ENCODE measurements at regions not wholly inside any gene's neighbourhood (a gene's known extent, or its start where the extent isn't known, plus 50 kb on each side); places are given as distances from the start of the nearest gene placed in this dataset.
"Not testable (repeated sequence)": the region's sequence is repeated elsewhere in the genome, so short reads cannot be mapped to it uniquely, and the experiment has no call there.

DNA sequence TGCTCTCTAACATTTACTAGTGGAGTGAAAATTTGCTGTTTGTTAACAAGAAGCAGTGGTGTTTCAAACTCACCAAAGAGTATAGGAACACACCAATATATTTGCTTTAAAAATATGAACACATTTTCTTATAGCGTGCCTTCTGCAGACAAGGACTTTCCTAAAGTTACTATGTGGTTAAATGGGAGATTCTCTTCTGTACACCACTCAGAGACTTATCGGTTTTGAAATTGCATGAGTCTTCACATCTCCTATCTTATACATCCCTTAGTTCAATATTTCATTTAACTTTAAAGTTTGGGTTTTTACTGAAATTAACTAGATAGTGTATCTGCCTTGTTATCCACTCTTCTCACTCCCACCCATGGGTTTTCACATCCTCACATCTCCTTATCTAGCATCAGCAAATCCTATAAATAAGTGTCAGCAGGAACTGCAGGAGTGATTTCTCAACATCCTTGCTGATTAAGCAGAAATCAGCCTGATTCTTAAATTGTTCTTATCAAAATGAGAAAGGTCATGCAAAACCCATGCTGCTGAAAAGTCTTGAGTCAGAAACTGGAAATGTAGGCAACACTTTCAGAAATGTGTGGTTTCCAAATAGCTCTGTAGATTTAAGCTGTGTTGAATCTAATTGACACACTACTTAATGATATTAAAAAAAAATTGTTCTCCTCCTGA lies 1075.6 kb upstream of the GJE1 start:
- Mint-ChIP-seq H3K4me1 (peaks cover 0 to 4% (median 0%) of the 10 kb centered on the region in 4 donors), H3K4me3 (no peak overlapping the region), H3K9me3 (peaks cover 0 to 4% (median 0%) of the 10 kb centered on the region in 7 donors), H3K27ac (no peak overlapping the region), H3K36me3 (no peaks in the 10 kb centered on the region), H3K27me3 (no peaks in the 10 kb centered on the region)
- Histone ChIP-seq H3K9me3 (ENCODE audit: control insufficient read depth in 2 of 2, low read length in 2 of 2) (no peaks in the 10 kb centered on the region), H3K4me3 (ENCODE audit: low read depth, low read length) (no peak overlapping the region), H3K27me3 (ENCODE audit: control insufficient read depth, insufficient read depth, low read length) (no peaks in the 10 kb centered on the region), H3K36me3 (ENCODE audit: control insufficient read depth, insufficient read depth, low read length) (no peaks in the 10 kb centered on the region), H3K27ac (ENCODE audit: insufficient read depth, low read length, poor library complexity, severe bottlenecking) (no peak overlapping the region), H3K4me1 (ENCODE audit: control insufficient read depth, insufficient read depth, low read length, poor library complexity, severe bottlenecking) (no peaks in the 10 kb centered on the region)
- DNase-seq (no peak), ATAC-seq (ENCODE audit: low read depth in 2 of 2) (no peak)

DNA sequence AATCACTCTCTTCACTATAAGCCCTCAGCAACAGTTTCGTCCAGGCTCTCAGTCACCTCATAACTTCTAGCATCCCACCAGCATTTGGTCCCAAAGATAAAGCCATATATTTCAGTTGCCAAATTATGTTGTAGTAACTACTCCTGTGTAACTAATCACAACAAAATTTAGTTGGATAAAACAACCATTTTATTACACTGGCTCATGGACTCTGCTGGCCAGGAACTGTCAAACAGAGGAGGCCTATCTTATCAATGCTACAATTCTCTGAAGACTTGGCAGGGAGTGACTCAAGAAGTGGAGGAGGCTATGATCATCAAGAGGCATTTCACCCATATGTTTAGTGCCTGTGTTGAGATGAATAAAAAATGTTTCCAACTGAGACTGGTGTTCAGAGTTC lies 1082.3 kb upstream of the GJE1 start:
- Mint-ChIP-seq H3K4me1 (no peaks in the 10 kb centered on the region), H3K4me3 (no peak overlapping the region), H3K27me3 (no peaks in the 10 kb centered on the region), H3K27ac (no peak overlapping the region), H3K36me3 (no peaks in the 10 kb centered on the region), H3K9me3 (peaks cover 0 to 2% (median 0%) of the 10 kb centered on the region in 7 donors)
- Histone ChIP-seq H3K4me1 (ENCODE audit: control insufficient read depth, insufficient read depth, low read length, poor library complexity, severe bottlenecking) (no peaks in the 10 kb centered on the region), H3K27me3 (ENCODE audit: control insufficient read depth, insufficient read depth, low read length) (no peaks in the 10 kb centered on the region), H3K9me3 (ENCODE audit: control insufficient read depth in 2 of 2, low read length in 2 of 2) (no peaks in the 10 kb centered on the region), H3K36me3 (ENCODE audit: control insufficient read depth, insufficient read depth, low read length) (no peaks in the 10 kb centered on the region), H3K27ac (ENCODE audit: insufficient read depth, low read length, poor library complexity, severe bottlenecking) (no peak overlapping the region), H3K4me3 (ENCODE audit: low read depth, low read length) (no peak overlapping the region)
- ATAC-seq (ENCODE audit: low read depth in 2 of 2), result no peak
- no peak for DNase-seq

DNA sequence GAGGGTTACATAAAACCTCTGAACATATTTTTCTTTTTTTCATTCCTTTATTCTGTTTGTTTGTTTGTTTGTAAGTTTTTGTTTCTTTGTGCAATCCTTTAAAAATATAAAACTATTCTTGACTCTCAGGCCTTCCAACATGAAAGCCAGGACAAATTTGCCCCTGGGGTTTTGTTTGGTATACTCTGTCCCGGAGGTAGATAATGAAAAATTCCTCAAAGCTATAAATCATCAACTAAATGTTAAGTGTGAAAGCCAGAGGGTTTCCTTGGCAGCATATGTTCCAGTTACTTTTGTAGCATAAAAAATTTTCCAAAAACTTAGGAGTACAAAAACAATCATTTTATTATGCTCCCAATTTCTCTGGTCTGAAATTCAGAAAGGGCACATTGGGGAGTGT lies 1084.3 kb upstream of the GJE1 start:
- ATAC-seq (ENCODE audit: low read depth in 2 of 2), result no peak

DNA sequence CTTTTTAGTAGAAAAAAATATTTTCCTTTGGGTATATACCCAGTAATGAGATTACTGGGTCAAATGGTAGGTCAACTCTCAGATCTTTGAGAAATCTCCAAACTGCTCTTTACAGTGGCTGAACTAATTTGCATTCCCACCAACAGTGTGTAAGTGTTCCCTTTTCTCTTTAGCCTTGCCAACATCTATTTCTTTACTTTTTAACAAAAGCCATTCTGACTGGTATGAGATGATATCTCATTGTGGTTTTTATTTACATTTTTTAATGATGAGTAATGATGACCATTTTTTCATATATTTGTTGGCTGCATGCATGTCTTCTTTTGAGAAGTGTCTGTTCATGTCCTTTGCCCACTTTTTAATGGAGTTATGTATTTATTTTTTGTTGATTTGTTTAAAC lies 1086.2 kb upstream of the GJE1 start:
- H3K9me3 Mint-ChIP-seq; H3K27ac ChIP-seq (ENCODE audit: insufficient read depth, low read length, poor library complexity, severe bottlenecking); H3K4me3 ChIP-seq (ENCODE audit: low read depth, low read length); DNase-seq; H3K36me3 ChIP-seq (ENCODE audit: control insufficient read depth, insufficient read depth, low read length); H3K27ac Mint-ChIP-seq; H3K36me3 Mint-ChIP-seq; H3K4me3 Mint-ChIP-seq; H3K27me3 ChIP-seq (ENCODE audit: control insufficient read depth, insufficient read depth, low read length); H3K4me1 Mint-ChIP-seq; H3K4me1 ChIP-seq (ENCODE audit: control insufficient read depth, insufficient read depth, low read length, poor library complexity, severe bottlenecking); ATAC-seq (ENCODE audit: low read depth in 2 of 2); H3K27me3 Mint-ChIP-seq; H3K9me3 ChIP-seq (ENCODE audit: control insufficient read depth in 2 of 2, low read length in 2 of 2): not testable (repeated sequence)

More for the DNA sequence above, 1084.3 kb upstream of the GJE1 start:
- Histone ChIP-seq H3K27me3 (ENCODE audit: control insufficient read depth, insufficient read depth, low read length) (no peaks in the 10 kb centered on the region), H3K36me3 (ENCODE audit: control insufficient read depth, insufficient read depth, low read length) (no peaks in the 10 kb centered on the region), H3K4me3 (ENCODE audit: low read depth, low read length) (no peak overlapping the region), H3K9me3 (ENCODE audit: control insufficient read depth in 2 of 2, low read length in 2 of 2) (no peaks in the 10 kb centered on the region), H3K4me1 (ENCODE audit: control insufficient read depth, insufficient read depth, low read length, poor library complexity, severe bottlenecking) (no peaks in the 10 kb centered on the region), H3K27ac (ENCODE audit: insufficient read depth, low read length, poor library complexity, severe bottlenecking) (no peak overlapping the region)
- DNase-seq, result no peak
- Mint-ChIP-seq H3K4me1 (no peaks in the 10 kb centered on the region), H3K27ac (no peak overlapping the region), H3K9me3 (peaks cover 0 to 4% (median 0%) of the 10 kb centered on the region in 7 donors), H3K36me3 (no peaks in the 10 kb centered on the region), H3K4me3 (no peak overlapping the region), H3K27me3 (no peaks in the 10 kb centered on the region)

DNA sequence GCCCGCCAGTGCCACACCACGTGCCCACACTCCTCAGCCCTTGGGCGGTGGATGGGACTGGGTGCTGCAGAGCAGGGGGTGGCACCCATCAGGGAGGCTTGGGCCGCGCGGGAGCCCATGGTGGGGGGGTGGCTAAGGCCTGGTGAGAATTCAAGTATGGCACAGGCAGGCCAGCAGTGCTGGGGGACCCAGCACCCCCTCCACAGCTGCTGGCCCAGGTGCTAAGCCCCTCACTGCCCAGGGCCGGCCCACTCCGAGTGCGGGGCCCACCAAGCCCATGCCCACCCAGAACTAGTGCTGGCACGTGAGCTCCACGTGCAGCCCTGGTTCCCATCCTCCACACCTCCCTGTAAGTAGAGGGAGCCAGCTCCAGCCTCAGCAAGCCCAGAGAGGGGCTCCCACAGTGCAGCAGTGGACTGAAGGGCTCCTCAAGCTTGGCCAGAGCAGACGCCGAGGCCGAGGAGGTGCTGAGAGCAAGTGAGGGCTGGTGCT lies 1091.1 kb upstream of the GJE1 start:
- Mint-ChIP-seq H3K4me1 (no peaks in the 10 kb centered on the region), H3K9me3 (peaks cover 0 to 1% (median 0%) of the 10 kb centered on the region in 7 donors), H3K36me3 (no peaks in the 10 kb centered on the region), H3K4me3 (no peak overlapping the region), H3K27me3 (no peaks in the 10 kb centered on the region), H3K27ac (no peak overlapping the region)
- H3K36me3 ChIP-seq (ENCODE audit: control insufficient read depth, insufficient read depth, low read length), result no peaks in the 10 kb centered on the region
- no peak overlapping the region for H3K4me3 ChIP-seq (ENCODE audit: low read depth, low read length)
- H3K27ac ChIP-seq (ENCODE audit: insufficient read depth, low read length, poor library complexity, severe bottlenecking), result no peak overlapping the region
- no peak for ATAC-seq (ENCODE audit: low read depth in 2 of 2)
- no peaks in the 10 kb centered on the region for H3K27me3 ChIP-seq (ENCODE audit: control insufficient read depth, insufficient read depth, low read length)
- no peaks in the 10 kb centered on the region for H3K4me1 ChIP-seq (ENCODE audit: control insufficient read depth, insufficient read depth, low read length, poor library complexity, severe bottlenecking)
- no peaks in the 10 kb centered on the region for H3K9me3 ChIP-seq (ENCODE audit: control insufficient read depth in 2 of 2, low read length in 2 of 2)
- DNase-seq, result no peak

DNA sequence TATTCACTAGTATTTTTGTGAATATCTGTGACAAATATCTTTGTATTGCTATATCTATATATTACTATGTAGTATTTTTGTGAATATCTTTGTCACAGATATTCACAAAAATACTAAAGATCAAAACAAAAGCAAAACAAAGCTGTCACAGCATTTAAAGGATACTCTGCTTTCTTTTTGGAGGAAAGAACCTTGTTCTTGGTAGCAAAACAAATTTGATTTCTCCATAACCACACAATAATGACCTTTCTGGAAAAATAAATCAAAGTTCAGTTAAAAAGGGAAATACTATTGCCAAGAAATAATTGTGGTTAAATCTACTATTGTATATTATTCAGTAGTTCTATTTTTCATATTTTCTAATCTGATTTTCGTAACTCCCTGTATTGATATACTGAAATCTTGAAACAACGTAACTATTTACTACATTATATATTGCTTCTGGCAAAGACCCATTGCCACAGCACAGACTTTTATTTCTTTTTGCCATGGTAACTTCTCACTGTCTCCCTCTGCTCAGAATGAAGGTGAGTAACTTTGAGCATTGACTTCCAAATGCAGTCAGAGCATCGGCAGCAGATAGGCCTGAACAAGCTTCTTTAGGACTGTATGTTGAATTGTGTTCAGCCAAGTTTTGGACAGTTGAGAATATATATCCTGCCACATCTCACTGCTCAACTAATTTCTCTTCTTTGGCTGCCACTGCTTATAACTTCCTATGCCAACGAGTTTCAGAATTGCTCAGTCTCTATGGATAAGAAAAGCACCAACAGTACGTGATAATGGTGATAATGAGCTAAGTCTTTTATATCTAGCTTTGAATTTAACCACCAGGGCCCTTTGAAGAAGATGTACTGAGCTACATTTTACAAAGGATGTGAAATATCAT lies 1097.2 kb upstream of the GJE1 start:
- Histone ChIP-seq H3K9me3 (ENCODE audit: control insufficient read depth in 2 of 2, low read length in 2 of 2) (no peaks in the 10 kb centered on the region), H3K36me3 (ENCODE audit: control insufficient read depth, insufficient read depth, low read length) (no peaks in the 10 kb centered on the region), H3K27ac (ENCODE audit: insufficient read depth, low read length, poor library complexity, severe bottlenecking) (no peak overlapping the region), H3K4me1 (ENCODE audit: control insufficient read depth, insufficient read depth, low read length, poor library complexity, severe bottlenecking) (no peaks in the 10 kb centered on the region), H3K4me3 (ENCODE audit: low read depth, low read length) (no peak overlapping the region), H3K27me3 (ENCODE audit: control insufficient read depth, insufficient read depth, low read length) (no peaks in the 10 kb centered on the region)
- Mint-ChIP-seq H3K36me3 (no peaks in the 10 kb centered on the region), H3K27me3 (no peaks in the 10 kb centered on the region), H3K4me1 (no peaks in the 10 kb centered on the region), H3K4me3 (no peak overlapping the region), H3K27ac (peak overlapping the region in 1 of 3 donors; percentile 49), H3K9me3 (no peaks in the 10 kb centered on the region)
- ATAC-seq (ENCODE audit: low read depth in 2 of 2) (peak in 1 of 2 donors; percentile 28), DNase-seq (no peak)

DNA sequence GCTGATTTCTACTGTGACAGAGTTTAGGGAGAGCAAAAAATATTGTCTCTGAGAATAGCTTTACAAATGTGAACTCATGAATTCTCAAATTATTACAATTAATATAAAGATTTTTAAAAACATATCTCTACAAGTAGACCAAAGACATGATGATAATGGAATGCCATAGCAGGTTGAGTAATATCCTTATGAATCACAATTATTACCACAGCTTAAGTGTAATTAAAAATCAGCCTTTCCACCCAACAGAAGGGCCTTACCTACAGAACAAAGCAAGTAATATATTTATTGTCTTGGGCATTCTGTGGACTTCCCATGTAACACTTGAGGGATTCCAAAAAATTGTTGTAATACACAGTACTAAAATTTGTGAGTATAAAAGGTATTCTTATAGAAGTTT lies 1099.6 kb upstream of the GJE1 start:
- Mint-ChIP-seq H3K36me3 (no peaks in the 10 kb centered on the region), H3K4me3 (peak overlapping the region in 1 of 4 donors; percentile 7), H3K27me3 (no peaks in the 10 kb centered on the region), H3K9me3 (no peaks in the 10 kb centered on the region), H3K4me1 (no peaks in the 10 kb centered on the region), H3K27ac (no peak overlapping the region)
- Histone ChIP-seq H3K27ac (ENCODE audit: insufficient read depth, low read length, poor library complexity, severe bottlenecking) (no peak overlapping the region), H3K27me3 (ENCODE audit: control insufficient read depth, insufficient read depth, low read length) (no peaks in the 10 kb centered on the region), H3K9me3 (ENCODE audit: control insufficient read depth in 2 of 2, low read length in 2 of 2) (no peaks in the 10 kb centered on the region), H3K36me3 (ENCODE audit: control insufficient read depth, insufficient read depth, low read length) (no peaks in the 10 kb centered on the region), H3K4me1 (ENCODE audit: control insufficient read depth, insufficient read depth, low read length, poor library complexity, severe bottlenecking) (no peaks in the 10 kb centered on the region), H3K4me3 (ENCODE audit: low read depth, low read length) (no peak overlapping the region)
- no peak for DNase-seq
- ATAC-seq (ENCODE audit: low read depth in 2 of 2), result no peak

Measured in CD4-positive, CD25-positive, alpha-beta regulatory T cell (primary cell).